H7 (cell line): ENCODE measurements at regions not wholly inside any gene's neighbourhood (a gene's known extent, or its start where the extent isn't known, plus 50 kb on each side); places are given as distances from the start of the nearest gene placed in this dataset.
"Not testable (repeated sequence)": the region's sequence is repeated elsewhere in the genome, so short reads cannot be mapped to it uniquely, and the experiment has no call there.

ENCODE experiments used
- DNase-seq: peaks from one replicate; pipeline ENCODE4 v3.0.0; 2012
- H3K27me3 ChIP-seq: 2 replicates; pipeline ENCODE4 v1.6.0; 2011; ENCODE audit warnings: mild to moderate bottlenecking, low read length; ENCODE audit not compliant: control insufficient read depth, insufficient read depth
- H3K36me3 ChIP-seq: replicated peaks from 2 replicates; pipeline ENCODE4 v1.5.1; 2011; ENCODE audit warnings: low read length; ENCODE audit not compliant: control insufficient read depth, insufficient read depth
- H3K4me3 ChIP-seq: 2 replicates; pipeline ENCODE4 v1.5.1; 2011; ENCODE audit warnings: low read depth, mild to moderate bottlenecking, control low read depth, low read length, moderate library complexity; ENCODE audit not compliant: insufficient read depth

- no peak for DNase-seq
- H3K27me3 ChIP-seq = no peaks in the 10 kb centered on the region
- H3K4me3 ChIP-seq = no peak overlapping the region
- H3K36me3 ChIP-seq = no peaks in the 10 kb centered on the region
Observed at GRCh38 chr14:97143456-97143855, 346.3 kb downstream of the VRK1 start.

GRCh38 chr14:97148021-97148420 is 350.8 kb downstream of the VRK1 start:
- not testable (repeated sequence) for H3K36me3 ChIP-seq, H3K27me3 ChIP-seq, DNase-seq, H3K4me3 ChIP-seq

GRCh38 chr14:97149775-97150174 is 352.6 kb downstream of the VRK1 start:
- Histone ChIP-seq H3K27me3 (no peaks in the 10 kb centered on the region), H3K36me3 (no peaks in the 10 kb centered on the region), H3K4me3 (no peak overlapping the region)
- peak; percentile 36 for DNase-seq

- H3K27me3 ChIP-seq = no peaks in the 10 kb centered on the region
- H3K4me3 ChIP-seq = no peak overlapping the region
- no peak for DNase-seq
- H3K36me3 ChIP-seq = no peaks in the 10 kb centered on the region
Observed at GRCh38 chr14:97153527-97153926, 356.3 kb downstream of the VRK1 start.

GRCh38 chr14:97155320-97155719 is 358.1 kb downstream of the VRK1 start:
- Histone ChIP-seq H3K27me3 (no peaks in the 10 kb centered on the region), H3K4me3 (no peak overlapping the region), H3K36me3 (no peaks in the 10 kb centered on the region)
- no peak for DNase-seq

GRCh38 chr14:97155814-97156213 is 358.6 kb downstream of the VRK1 start:
- no peak for DNase-seq
- Histone ChIP-seq H3K36me3 (no peaks in the 10 kb centered on the region), H3K27me3 (no peaks in the 10 kb centered on the region), H3K4me3 (no peak overlapping the region)

- DNase-seq = no peak
- Histone ChIP-seq H3K27me3 (no peaks in the 10 kb centered on the region), H3K4me3 (no peak overlapping the region), H3K36me3 (no peaks in the 10 kb centered on the region)
Observed at GRCh38 chr14:97156705-97157104, 359.5 kb downstream of the VRK1 start.

GRCh38 chr14:97158102-97158501 is 360.9 kb downstream of the VRK1 start:
- H3K36me3 ChIP-seq = no peaks in the 10 kb centered on the region
- no peak overlapping the region for H3K4me3 ChIP-seq
- no peak for DNase-seq
- H3K27me3 ChIP-seq = no peaks in the 10 kb centered on the region

GRCh38 chr14:97159124-97159523 is 361.9 kb downstream of the VRK1 start:
- Histone ChIP-seq H3K4me3 (no peak overlapping the region), H3K36me3 (no peaks in the 10 kb centered on the region), H3K27me3 (no peaks in the 10 kb centered on the region)
- no peak for DNase-seq

- no peaks in the 10 kb centered on the region for H3K27me3 ChIP-seq
- no peak overlapping the region for H3K4me3 ChIP-seq
- DNase-seq = no peak
- H3K36me3 ChIP-seq = no peaks in the 10 kb centered on the region
Observed at GRCh38 chr14:97162621-97163020, 365.4 kb downstream of the VRK1 start.

GRCh38 chr14:97164021-97164420 is 366.8 kb downstream of the VRK1 start:
- Histone ChIP-seq H3K27me3 (no peaks in the 10 kb centered on the region), H3K4me3 (no peak overlapping the region), H3K36me3 (no peaks in the 10 kb centered on the region)
- no peak for DNase-seq

GRCh38 chr14:97166497-97166896 is 369.3 kb downstream of the VRK1 start:
- Histone ChIP-seq H3K4me3 (no peak overlapping the region), H3K27me3 (no peaks in the 10 kb centered on the region)
- DNase-seq = no peak

GRCh38 chr14:97167577-97167976 is 370.4 kb downstream of the VRK1 start:
- H3K4me3 ChIP-seq, H3K36me3 ChIP-seq, H3K27me3 ChIP-seq, DNase-seq: not testable (repeated sequence)

More at GRCh38 chr14:97166497-97166896, 369.3 kb downstream of the VRK1 start:
- no peaks in the 10 kb centered on the region for H3K36me3 ChIP-seq

GRCh38 chr14:97172644-97173043 is 375.5 kb downstream of the VRK1 start:
- H3K36me3 ChIP-seq = no peaks in the 10 kb centered on the region
- no peaks in the 10 kb centered on the region for H3K27me3 ChIP-seq
- no peak overlapping the region for H3K4me3 ChIP-seq
- no peak for DNase-seq

GRCh38 chr14:97177016-97177415 is 379.8 kb downstream of the VRK1 start:
- Histone ChIP-seq H3K27me3 (no peaks in the 10 kb centered on the region), H3K36me3 (no peaks in the 10 kb centered on the region), H3K4me3 (no peak overlapping the region)
- DNase-seq = peak; percentile 39

GRCh38 chr14:97177635-97178034 is 380.5 kb downstream of the VRK1 start:
- no peak overlapping the region for H3K4me3 ChIP-seq
- H3K27me3 ChIP-seq = no peaks in the 10 kb centered on the region
- no peak for DNase-seq
- no peaks in the 10 kb centered on the region for H3K36me3 ChIP-seq
